ENCODE measurements at regions not wholly inside any gene's neighbourhood (a gene's known extent, or its start where the extent isn't known, plus 50 kb on each side); places are given as distances from the start of the nearest gene placed in this dataset.

DNA sequence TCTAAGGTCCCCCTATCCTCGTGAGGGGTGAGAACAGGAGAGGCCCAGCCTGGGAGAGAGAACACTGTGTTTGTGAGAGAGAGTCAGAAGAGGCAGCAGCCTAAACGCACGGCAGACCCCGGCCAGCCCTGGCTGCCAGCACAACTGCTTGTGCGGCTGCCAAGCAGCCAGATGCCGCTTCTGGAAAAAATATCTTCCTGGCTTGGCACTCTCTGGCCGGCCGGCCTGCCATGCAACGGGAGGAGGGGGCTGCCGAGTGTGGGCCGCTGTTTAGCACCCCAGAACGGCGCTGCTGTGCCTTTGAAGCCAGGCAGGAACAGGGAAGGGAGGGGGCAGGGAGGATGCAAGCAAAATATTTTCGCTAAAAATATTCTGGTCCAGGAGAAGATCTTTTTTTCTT is 105.0 kb downstream of the FGF18 start:
- DNase-seq (no peak), FAIRE-seq (no peak)
- no peak overlapping the region for H3K27ac ChIP-seq (ENCODE audit: low read depth in 1 of 3, low read length in 2 of 3)
- H3K27me3 ChIP-seq (ENCODE audit: control insufficient read depth in 3 of 3, insufficient read depth in 3 of 3, low read length in 3 of 3): no peaks in the 10 kb centered on the region
- H3K4me3 ChIP-seq (ENCODE audit: low read depth in 1 of 3, low read length in 3 of 3): no peak overlapping the region
- H3K36me3 ChIP-seq (ENCODE audit: control insufficient read depth in 3 of 3, insufficient read depth in 2 of 3, low read depth in 1 of 3, low read length in 3 of 3): no peaks in the 10 kb centered on the region
- H3K4me1 ChIP-seq (ENCODE audit: control insufficient read depth in 3 of 3, insufficient read depth in 2 of 3, low read depth in 1 of 3, low read length in 2 of 3): peaks cover 0 to 6% (median 0%) of the 10 kb centered on the region in 3 donors
- H3K9me3 ChIP-seq (ENCODE audit: control insufficient read depth in 2 of 2, insufficient read depth in 1 of 2, low read depth in 1 of 2, low read length in 1 of 2): no peaks in the 10 kb centered on the region
- WGBS, 3 donors: 49 to 76% (median 75%) methylated on average over 14 of the region's 14 CpGs

DNA sequence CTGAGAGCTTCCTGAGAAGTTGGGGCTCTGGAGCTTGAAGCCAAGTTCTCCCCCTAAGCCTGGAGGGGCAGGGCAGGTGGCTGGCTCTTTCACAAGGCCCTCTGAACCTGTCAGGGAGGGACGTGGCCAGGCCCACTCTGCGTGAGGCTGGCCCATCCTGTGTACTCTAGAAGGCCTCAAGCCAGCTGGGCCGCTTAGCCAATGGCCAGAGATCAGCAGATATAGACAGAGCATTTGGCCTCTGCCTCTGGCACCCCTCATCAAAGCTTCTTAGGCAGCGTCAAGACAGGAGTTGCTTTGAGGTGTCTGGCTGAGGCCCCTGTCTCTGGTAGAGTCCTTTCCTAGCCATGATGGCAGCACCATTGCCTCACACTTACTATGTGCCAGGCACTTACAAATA is 105.6 kb downstream of the FGF18 start:
- no peak for FAIRE-seq
- DNase-seq: no peak
- H3K4me1 ChIP-seq (ENCODE audit: control insufficient read depth in 3 of 3, insufficient read depth in 2 of 3, low read depth in 1 of 3, low read length in 2 of 3): peaks cover 0 to 6% (median 0%) of the 10 kb centered on the region in 3 donors

DNA sequence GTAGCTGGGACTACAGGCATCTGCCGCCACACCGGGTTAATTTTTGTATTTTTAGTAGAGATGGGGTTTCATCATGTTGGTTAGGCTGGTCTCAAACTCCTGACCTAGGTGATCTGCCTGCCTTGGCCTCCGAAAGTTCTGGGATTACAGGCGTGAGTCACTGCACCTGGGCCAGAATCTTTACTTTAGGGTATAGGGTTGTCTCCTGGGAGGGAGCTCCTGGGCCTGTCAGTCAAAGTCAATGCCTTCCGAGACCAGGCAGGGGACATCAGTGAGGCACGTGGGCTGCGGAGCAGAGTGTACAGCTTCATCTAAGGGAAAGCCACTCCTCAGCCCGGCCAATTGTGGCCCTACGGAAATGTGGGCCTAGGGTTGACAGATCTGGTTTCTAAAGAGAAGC is 108.6 kb downstream of the FGF18 start:
- H3K27me3 ChIP-seq (ENCODE audit: control insufficient read depth in 3 of 3, insufficient read depth in 3 of 3, low read length in 3 of 3): peaks cover 0 to 2% (median 0%) of the 10 kb centered on the region in 3 donors
- no peaks in the 10 kb centered on the region for H3K9me3 ChIP-seq (ENCODE audit: control insufficient read depth in 2 of 2, insufficient read depth in 1 of 2, low read depth in 1 of 2, low read length in 1 of 2)
- no peak overlapping the region for H3K27ac ChIP-seq (ENCODE audit: low read depth in 1 of 3, low read length in 2 of 3)
- WGBS, 3 donors: 89 to 91% (median 89%) methylated on average over 9 of the region's 9 CpGs
- no peaks in the 10 kb centered on the region for H3K36me3 ChIP-seq (ENCODE audit: control insufficient read depth in 3 of 3, insufficient read depth in 2 of 3, low read depth in 1 of 3, low read length in 3 of 3)
- no peaks in the 10 kb centered on the region for H3K4me1 ChIP-seq (ENCODE audit: control insufficient read depth in 3 of 3, insufficient read depth in 2 of 3, low read depth in 1 of 3, low read length in 2 of 3)
- DNase-seq (no peak), FAIRE-seq (no peak)
- no peak overlapping the region for H3K4me3 ChIP-seq (ENCODE audit: low read depth in 1 of 3, low read length in 3 of 3)

More for the DNA sequence above, 105.6 kb downstream of the FGF18 start:
- H3K27me3 ChIP-seq (ENCODE audit: control insufficient read depth in 3 of 3, insufficient read depth in 3 of 3, low read length in 3 of 3): no peaks in the 10 kb centered on the region
- H3K27ac ChIP-seq (ENCODE audit: low read depth in 1 of 3, low read length in 2 of 3): no peak overlapping the region
- WGBS, 3 donors: 61 to 77% (median 70%) methylated on average over 4 of the region's 4 CpGs
- no peaks in the 10 kb centered on the region for H3K36me3 ChIP-seq (ENCODE audit: control insufficient read depth in 3 of 3, insufficient read depth in 2 of 3, low read depth in 1 of 3, low read length in 3 of 3)
- H3K9me3 ChIP-seq (ENCODE audit: control insufficient read depth in 2 of 2, insufficient read depth in 1 of 2, low read depth in 1 of 2, low read length in 1 of 2): no peaks in the 10 kb centered on the region
- H3K4me3 ChIP-seq (ENCODE audit: low read depth in 1 of 3, low read length in 3 of 3): no peak overlapping the region

- H3K4me3 ChIP-seq (ENCODE audit: low read depth in 1 of 3, low read length in 3 of 3): no peak overlapping the region
- no peaks in the 10 kb centered on the region for H3K9me3 ChIP-seq (ENCODE audit: control insufficient read depth in 2 of 2, insufficient read depth in 1 of 2, low read depth in 1 of 2, low read length in 1 of 2)
- WGBS, 3 donors: 80 to 82% (median 81%) methylated on average over 19 of the region's 19 CpGs
- H3K27me3 ChIP-seq (ENCODE audit: control insufficient read depth in 3 of 3, insufficient read depth in 3 of 3, low read length in 3 of 3): peaks cover 0 to 5% (median 0%) of the 10 kb centered on the region in 3 donors
- no peaks in the 10 kb centered on the region for H3K4me1 ChIP-seq (ENCODE audit: control insufficient read depth in 3 of 3, insufficient read depth in 2 of 3, low read depth in 1 of 3, low read length in 2 of 3)
- no peaks in the 10 kb centered on the region for H3K36me3 ChIP-seq (ENCODE audit: control insufficient read depth in 3 of 3, insufficient read depth in 2 of 3, low read depth in 1 of 3, low read length in 3 of 3)
- no peak overlapping the region for H3K27ac ChIP-seq (ENCODE audit: low read depth in 1 of 3, low read length in 2 of 3)
- FAIRE-seq (no peak), DNase-seq (no peak)
Measured at GRCh38 chr5:171528865-171529614, 109.6 kb downstream of the FGF18 start.

DNA sequence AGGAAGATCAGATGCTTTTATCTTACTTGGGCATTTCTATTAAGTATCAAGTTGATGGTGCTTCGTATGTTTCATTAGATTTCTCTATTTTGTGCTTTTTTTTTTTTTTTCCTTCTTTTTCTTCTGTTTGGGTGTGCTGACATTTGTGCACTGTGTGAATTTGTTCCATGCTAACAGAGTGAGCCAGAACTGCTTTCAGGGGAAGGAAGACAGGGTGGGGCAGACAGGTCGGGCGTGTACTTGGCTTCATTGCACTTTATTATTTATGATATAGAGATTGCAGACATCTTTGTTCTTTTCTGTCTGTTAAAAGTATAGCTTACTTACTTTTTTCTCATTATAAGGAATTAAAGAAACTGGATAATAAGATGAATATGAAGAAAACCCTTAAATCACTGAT is 112.2 kb downstream of the FGF18 start:
- Histone ChIP-seq H3K36me3 (ENCODE audit: control insufficient read depth in 3 of 3, insufficient read depth in 2 of 3, low read depth in 1 of 3, low read length in 3 of 3) (no peaks in the 10 kb centered on the region), H3K27me3 (ENCODE audit: control insufficient read depth in 3 of 3, insufficient read depth in 3 of 3, low read length in 3 of 3) (peaks cover 0 to 6% (median 5%) of the 10 kb centered on the region in 3 donors), H3K9me3 (ENCODE audit: control insufficient read depth in 2 of 2, insufficient read depth in 1 of 2, low read depth in 1 of 2, low read length in 1 of 2) (no peaks in the 10 kb centered on the region), H3K27ac (ENCODE audit: low read depth in 1 of 3, low read length in 2 of 3) (no peak overlapping the region), H3K4me3 (ENCODE audit: low read depth in 1 of 3, low read length in 3 of 3) (no peak overlapping the region), H3K4me1 (ENCODE audit: control insufficient read depth in 3 of 3, insufficient read depth in 2 of 3, low read depth in 1 of 3, low read length in 2 of 3) (no peaks in the 10 kb centered on the region)
- no peak for DNase-seq
- no peak for FAIRE-seq
- WGBS, 3 donors: 20 to 45% (median 35%) methylated on average over 3 of the region's 3 CpGs

DNA sequence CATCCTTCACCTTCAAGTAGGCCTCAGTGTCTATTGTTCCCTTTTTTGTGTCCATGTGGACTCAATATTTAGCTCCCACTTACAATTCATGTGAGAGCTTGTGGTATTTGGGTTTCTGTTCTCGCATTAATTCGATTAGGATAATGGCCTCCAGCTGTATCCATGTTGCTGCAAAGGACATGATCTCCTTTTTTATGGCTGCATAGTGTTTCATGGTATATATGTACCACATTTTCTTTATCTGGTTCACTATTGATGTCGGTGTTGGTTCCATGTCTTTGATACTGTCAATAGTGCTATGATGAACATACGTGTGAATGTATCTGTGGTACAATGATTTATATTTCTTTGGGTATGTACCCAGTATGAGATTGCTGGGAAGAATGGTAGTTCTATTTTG is 113.7 kb downstream of the FGF18 start:
- H3K36me3 ChIP-seq (ENCODE audit: control insufficient read depth in 3 of 3, insufficient read depth in 2 of 3, low read depth in 1 of 3, low read length in 3 of 3): no peaks in the 10 kb centered on the region
- H3K9me3 ChIP-seq (ENCODE audit: control insufficient read depth in 2 of 2, insufficient read depth in 1 of 2, low read depth in 1 of 2, low read length in 1 of 2): no peaks in the 10 kb centered on the region
- no peak for DNase-seq
- no peak overlapping the region for H3K27ac ChIP-seq (ENCODE audit: low read depth in 1 of 3, low read length in 2 of 3)
- 94% methylated on average over 4 of the region's 4 CpGs for WGBS, 3 donors
- H3K4me1 ChIP-seq (ENCODE audit: control insufficient read depth in 3 of 3, insufficient read depth in 2 of 3, low read depth in 1 of 3, low read length in 2 of 3): no peaks in the 10 kb centered on the region
- no peak for FAIRE-seq
- H3K4me3 ChIP-seq (ENCODE audit: low read depth in 1 of 3, low read length in 3 of 3): no peak overlapping the region
- H3K27me3 ChIP-seq (ENCODE audit: control insufficient read depth in 3 of 3, insufficient read depth in 3 of 3, low read length in 3 of 3): peaks cover 0 to 6% (median 5%) of the 10 kb centered on the region in 3 donors

GRCh38 chr5:171534043-171534895 is 114.8 kb downstream of the FGF18 start:
- no peak overlapping the region for H3K27ac ChIP-seq (ENCODE audit: low read depth in 1 of 3, low read length in 2 of 3)
- no peak for FAIRE-seq
- H3K9me3 ChIP-seq (ENCODE audit: control insufficient read depth in 2 of 2, insufficient read depth in 1 of 2, low read depth in 1 of 2, low read length in 1 of 2): no peaks in the 10 kb centered on the region
- no peak overlapping the region for H3K4me3 ChIP-seq (ENCODE audit: low read depth in 1 of 3, low read length in 3 of 3)
- H3K36me3 ChIP-seq (ENCODE audit: control insufficient read depth in 3 of 3, insufficient read depth in 2 of 3, low read depth in 1 of 3, low read length in 3 of 3): no peaks in the 10 kb centered on the region
- H3K4me1 ChIP-seq (ENCODE audit: control insufficient read depth in 3 of 3, insufficient read depth in 2 of 3, low read depth in 1 of 3, low read length in 2 of 3): no peaks in the 10 kb centered on the region
- DNase-seq: no peak
- H3K27me3 ChIP-seq (ENCODE audit: control insufficient read depth in 3 of 3, insufficient read depth in 3 of 3, low read length in 3 of 3): peaks cover 0 to 6% (median 5%) of the 10 kb centered on the region in 3 donors
- WGBS, 3 donors: 57 to 66% (median 65%) methylated on average over 13 of the region's 13 CpGs

DNA sequence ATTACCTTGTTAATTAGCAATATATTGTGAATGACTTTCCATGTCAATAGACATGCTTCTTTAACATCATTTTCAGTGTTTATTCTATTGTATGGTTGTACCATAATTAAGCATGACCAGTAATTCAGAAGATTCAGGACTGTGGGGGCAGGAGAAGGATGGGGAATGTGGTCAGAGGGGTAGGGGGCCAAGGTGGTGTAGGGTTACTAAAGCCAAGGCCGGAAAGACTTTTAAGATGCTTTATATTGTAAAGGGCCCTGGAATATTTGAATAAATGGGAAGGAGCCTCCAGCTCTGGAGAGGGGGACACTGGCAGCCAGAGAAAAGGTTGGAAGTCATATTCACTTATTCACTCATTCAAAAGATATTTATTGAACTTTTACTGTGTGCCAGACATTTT is 115.7 kb downstream of the FGF18 start:
- Histone ChIP-seq H3K9me3 (ENCODE audit: control insufficient read depth in 2 of 2, insufficient read depth in 1 of 2, low read depth in 1 of 2, low read length in 1 of 2) (no peaks in the 10 kb centered on the region), H3K36me3 (ENCODE audit: control insufficient read depth in 3 of 3, insufficient read depth in 2 of 3, low read depth in 1 of 3, low read length in 3 of 3) (no peaks in the 10 kb centered on the region), H3K27ac (ENCODE audit: low read depth in 1 of 3, low read length in 2 of 3) (no peak overlapping the region), H3K27me3 (ENCODE audit: control insufficient read depth in 3 of 3, insufficient read depth in 3 of 3, low read length in 3 of 3) (peaks cover 0 to 6% (median 5%) of the 10 kb centered on the region in 3 donors), H3K4me1 (ENCODE audit: control insufficient read depth in 3 of 3, insufficient read depth in 2 of 3, low read depth in 1 of 3, low read length in 2 of 3) (no peaks in the 10 kb centered on the region), H3K4me3 (ENCODE audit: low read depth in 1 of 3, low read length in 3 of 3) (no peak overlapping the region)
- DNase-seq (no peak), FAIRE-seq (no peak)
- WGBS, 3 donors: 78 to 100% (median 79%) methylated on average over 1 of the region's 1 CpG

Data from small intestine (tissue), 7 donors.